WTC11 (cell line): ENCODE measurements at regions not wholly inside any gene's neighbourhood (a gene's known extent, or its start where the extent isn't known, plus 50 kb on each side); places are given as distances from the start of the nearest gene placed in this dataset.

Experiments used
- AFF4 ChIP-seq: sonication (generic); formaldehyde crosslinking; IDR thresholded peaks from 2 replicates; pipeline ENCODE4 v1.8.1; 2023; ENCODE audit warnings: mild to moderate bottlenecking, missing genetic modification reagents, borderline replicate concordance
- CTCF ChIP-seq: fragments of 200-600 bp; IDR thresholded peaks from 2 replicates; pipeline ENCODE4 v1.8.0; 2022; ENCODE audit warnings: antibody characterized with exemption
- SP1 ChIP-seq: sonication (generic); formaldehyde crosslinking; conservative IDR thresholded peaks from 2 replicates; pipeline ENCODE4 v1.8.1; 2022; ENCODE audit warnings: missing genetic modification reagents
- STAT6 ChIP-seq: sonication (generic); formaldehyde crosslinking; conservative IDR thresholded peaks from 2 replicates; pipeline ENCODE4 v1.8.1; 2023; ENCODE audit warnings: mild to moderate bottlenecking, low read depth, missing genetic modification reagents, moderate library complexity
- USF1 ChIP-seq: sonication (generic); formaldehyde crosslinking; IDR thresholded peaks from 2 replicates; pipeline ENCODE4 v1.8.0; 2022; ENCODE audit warnings: mild to moderate bottlenecking, missing genetic modification reagents

GRCh38 chr10:8691498-8692017 is 637.1 kb downstream of the GATA3 start:
- TF ChIP-seq AFF4 (CRISPR knock-in tag) (no peak), USF1 (CRISPR knock-in tag) (no peak), STAT6 (no peak), CTCF (no peak), SP1 (CRISPR knock-in tag) (no peak)
